ENCODE measurements at regions not wholly inside any gene's neighbourhood (a gene's known extent, or its start where the extent isn't known, plus 50 kb on each side); places are given as distances from the start of the nearest gene placed in this dataset.
A peak's percentile ranks its signal among the peaks of the same experiment; 100 is the strongest.

DNA sequence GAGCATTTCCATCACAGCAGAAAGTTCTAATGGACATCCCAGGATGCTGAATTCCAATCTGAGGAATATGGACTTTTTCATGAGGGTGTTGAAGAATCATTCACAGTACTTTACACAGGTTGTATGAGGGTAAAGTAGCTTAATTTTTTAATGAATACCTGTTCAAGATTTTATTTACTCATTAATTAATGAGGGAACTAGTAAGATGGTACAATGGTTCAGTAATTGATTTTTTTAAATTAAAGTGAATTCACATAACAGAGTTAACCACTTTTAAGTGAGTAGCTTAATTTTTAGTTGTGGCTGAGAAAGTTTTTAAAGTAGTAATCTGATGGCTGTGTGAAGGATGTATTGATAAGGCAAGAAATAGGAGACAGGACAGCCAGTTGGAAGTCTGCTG is 266.5 kb downstream of the GFRA1 start:
- no peak overlapping the region for H3K4me3 ChIP-seq
- no peak for DNase-seq (ENCODE audit: low spot score)
- TF ChIP-seq, protein P1, sequence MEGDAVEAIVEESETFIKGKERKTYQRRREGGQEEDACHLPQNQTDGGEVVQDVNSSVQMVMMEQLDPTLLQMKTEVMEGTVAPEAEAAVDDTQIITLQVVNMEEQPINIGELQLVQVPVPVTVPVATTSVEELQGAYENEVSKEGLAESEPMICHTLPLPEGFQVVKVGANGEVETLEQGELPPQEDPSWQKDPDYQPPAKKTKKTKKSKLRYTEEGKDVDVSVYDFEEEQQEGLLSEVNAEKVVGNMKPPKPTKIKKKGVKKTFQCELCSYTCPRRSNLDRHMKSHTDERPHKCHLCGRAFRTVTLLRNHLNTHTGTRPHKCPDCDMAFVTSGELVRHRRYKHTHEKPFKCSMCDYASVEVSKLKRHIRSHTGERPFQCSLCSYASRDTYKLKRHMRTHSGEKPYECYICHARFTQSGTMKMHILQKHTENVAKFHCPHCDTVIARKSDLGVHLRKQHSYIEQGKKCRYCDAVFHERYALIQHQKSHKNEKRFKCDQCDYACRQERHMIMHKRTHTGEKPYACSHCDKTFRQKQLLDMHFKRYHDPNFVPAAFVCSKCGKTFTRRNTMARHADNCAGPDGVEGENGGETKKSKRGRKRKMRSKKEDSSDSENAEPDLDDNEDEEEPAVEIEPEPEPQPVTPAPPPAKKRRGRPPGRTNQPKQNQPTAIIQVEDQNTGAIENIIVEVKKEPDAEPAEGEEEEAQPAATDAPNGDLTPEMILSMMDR (IDR thresholded peaks at IDR 0.05) = no peak
- H3K27ac ChIP-seq = no peak overlapping the region

DNA sequence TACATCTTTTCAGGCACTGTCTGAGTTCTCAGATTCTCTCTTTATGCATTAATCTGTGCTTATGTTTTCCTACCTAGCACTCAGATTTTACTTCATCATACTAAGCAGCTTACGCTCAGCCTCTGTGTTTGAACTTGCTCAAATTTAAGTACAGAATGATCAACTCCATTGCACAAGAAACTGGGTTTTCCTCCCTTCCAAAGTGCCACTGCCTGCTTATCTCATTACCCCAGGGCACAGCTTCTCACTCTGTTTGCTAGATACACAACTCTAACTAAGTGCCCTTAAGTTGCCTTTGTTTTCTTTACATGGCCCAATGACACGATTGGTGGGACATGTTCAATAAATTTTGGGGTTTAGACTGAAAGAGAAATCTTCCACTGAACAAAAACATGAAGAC is 267.7 kb downstream of the GFRA1 start:
- no peak for DNase-seq (ENCODE audit: low spot score)
- TF ChIP-seq, protein P1 (IDR thresholded peaks at IDR 0.05) = no peak
- Histone ChIP-seq H3K27ac (no peak overlapping the region), H3K4me3 (no peak overlapping the region)

DNA sequence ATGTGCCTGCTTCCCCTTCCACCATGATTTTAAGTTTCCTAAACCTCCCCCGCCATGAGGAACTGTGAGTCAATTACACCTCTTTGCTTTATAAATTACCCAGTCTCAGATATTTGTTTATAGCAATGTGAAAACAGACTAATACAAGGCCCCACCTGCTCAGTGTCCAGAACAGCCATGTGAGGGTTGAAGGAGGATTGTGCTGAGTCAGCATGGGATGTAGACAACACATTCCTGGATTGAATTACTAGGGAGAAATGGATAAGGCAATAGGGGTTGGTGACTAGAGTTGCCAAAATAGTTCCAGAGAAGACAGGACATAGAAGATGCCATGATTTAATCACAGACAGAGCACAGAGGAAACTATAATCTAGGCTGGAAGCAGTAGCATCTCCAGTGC is 270.3 kb downstream of the GFRA1 start:
- Histone ChIP-seq H3K27ac (no peak overlapping the region), H3K4me3 (no peak overlapping the region)
- TF ChIP-seq, protein P1 (IDR thresholded peaks at IDR 0.05) = no peak
- DNase-seq (ENCODE audit: low spot score) = no peak

DNA sequence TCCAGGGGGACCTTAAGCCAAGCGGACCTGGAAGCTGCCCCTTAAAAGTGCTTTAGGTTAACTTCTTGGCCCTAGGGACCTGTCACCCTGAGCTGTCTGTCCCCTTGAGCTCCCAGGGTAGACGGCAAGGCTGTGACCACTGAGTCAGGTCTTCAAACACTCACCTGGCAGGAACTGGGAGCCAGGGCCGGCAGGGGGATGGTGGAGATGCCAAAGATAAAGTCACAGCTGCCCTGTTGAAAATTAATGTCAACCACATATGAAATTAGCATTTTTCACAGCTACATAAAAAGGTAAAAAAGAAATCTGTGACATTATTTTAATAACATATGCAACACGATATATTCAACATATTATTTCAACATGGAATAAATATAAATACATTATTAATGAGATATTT is 271.0 kb downstream of the GFRA1 start:
- Histone ChIP-seq H3K4me3 (no peak overlapping the region), H3K27ac (no peak overlapping the region)
- DNase-seq (ENCODE audit: low spot score) = no peak
- TF ChIP-seq, protein P1 (IDR thresholded peaks at IDR 0.05) = no peak

DNA sequence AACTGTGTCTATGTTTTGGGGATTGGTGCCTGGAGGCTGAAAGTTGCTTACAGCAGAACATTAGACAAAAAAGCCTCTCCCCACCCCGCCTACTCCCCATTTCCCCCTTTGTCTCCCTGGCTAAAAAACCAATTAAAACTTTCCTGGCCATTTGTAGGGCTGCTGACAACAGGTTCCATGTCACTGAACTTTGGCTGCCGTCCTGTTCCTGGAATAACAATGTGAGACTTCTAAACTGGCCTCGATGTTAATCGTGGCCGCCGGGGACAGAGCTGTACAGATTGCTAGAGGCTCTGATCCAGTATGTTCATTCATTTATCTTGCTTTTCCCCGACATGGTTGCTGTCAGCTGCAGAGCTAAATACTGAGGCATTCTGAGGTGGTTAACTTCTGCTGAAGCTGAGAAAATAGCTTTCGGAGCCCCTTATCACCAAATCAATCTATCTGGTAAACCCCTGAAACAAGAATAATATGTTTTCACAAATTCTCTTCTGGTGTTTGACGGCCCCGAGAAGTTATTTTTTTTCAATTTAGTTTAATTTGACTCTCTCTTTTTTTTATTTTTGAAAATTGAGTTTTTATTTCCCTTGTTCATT is 271.6 kb downstream of the GFRA1 start:
- DNase-seq (ENCODE audit: low spot score) = no peak
- TF ChIP-seq, protein P1 (IDR thresholded peaks at IDR 0.05) = no peak
- H3K27ac ChIP-seq = no peak overlapping the region
- H3K4me3 ChIP-seq = peak overlapping the region; percentile 38

DNA sequence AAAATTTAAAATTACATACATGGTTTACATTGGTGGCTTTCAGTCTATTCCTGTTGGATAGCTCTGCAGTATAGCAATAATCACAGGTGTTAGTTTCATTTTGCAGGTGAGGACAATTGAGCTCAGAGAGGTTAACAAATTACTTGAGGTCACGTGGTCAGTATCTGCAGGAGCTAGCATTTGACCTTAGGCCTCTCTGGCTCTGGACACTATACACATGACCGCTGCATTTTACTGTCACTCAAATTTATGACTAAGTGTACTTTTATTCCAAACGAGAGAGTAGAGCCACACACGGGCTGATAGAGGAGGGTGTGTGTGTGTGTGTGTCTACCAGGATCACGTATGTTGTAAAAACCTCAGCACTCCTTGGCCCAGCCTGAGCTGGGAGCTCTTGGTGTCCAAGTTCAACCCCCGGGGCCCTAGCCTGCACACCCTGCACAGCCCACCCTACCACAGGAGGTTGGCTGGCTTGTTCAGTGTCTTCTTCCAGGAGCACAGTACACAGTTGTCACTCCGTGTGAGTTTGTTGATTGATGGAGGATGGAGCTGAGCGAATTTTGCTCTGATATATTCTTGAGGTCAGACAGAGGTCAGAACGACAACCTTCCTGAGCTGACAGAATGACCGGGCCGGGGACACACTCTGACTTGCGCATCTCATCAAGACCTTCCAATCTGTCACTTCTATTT is 272.7 kb downstream of the GFRA1 start:
- no peak for DNase-seq (ENCODE audit: low spot score)
- TF ChIP-seq, protein P1 (IDR thresholded peaks at IDR 0.05) = no peak
- no peak overlapping the region for H3K4me3 ChIP-seq
- no peak overlapping the region for H3K27ac ChIP-seq
